HT-29 (cell line): ENCODE measurements at regions not wholly inside any gene's neighbourhood (a gene's known extent, or its start where the extent isn't known, plus 50 kb on each side); places are given as distances from the start of the nearest gene placed in this dataset.

Experiments
- DNase-seq: peaks from one replicate; pipeline ENCODE4 v3.0.0-alpha.2; 2015; ENCODE audit warnings: low spot score

DNA sequence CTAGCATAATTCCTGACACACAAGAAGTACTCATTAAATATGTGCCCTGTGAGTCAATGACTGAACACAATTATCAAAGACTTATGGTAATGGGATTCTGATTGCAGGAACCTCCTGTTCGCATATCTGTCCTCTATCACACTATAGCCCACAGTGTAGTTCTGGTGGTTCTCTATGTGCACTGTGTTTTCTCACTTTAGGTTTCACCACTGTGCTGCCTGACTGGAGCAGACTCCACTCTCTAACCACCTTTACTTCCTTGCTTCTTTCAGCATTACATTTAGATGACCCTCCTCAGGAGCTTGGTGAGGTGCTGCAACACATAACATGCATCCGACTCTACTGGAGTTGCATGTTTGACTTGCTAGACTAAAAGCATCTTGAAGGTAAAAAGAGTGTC, 777.1 kb downstream of the SQOR start:
- no peak for DNase-seq

DNA sequence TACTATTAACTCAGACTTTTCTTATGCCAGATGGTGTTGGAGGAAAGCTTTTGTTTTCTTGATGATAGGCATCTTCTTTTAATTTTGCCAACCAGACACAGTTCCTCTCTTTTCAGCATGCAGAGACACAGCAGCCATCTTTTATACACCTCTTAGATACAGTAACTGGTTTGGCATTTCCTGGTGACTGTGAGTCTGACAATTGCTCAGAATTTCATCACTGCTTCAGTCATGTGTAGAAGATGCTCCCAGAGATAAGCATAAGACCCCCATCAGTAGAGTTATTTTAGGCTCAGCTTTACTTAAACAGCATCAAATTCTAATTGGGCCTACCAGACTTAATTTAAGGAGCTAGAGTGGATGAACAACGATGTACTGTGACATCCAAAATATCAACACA, 779.0 kb downstream of the SQOR start:
- no peak for DNase-seq

DNA sequence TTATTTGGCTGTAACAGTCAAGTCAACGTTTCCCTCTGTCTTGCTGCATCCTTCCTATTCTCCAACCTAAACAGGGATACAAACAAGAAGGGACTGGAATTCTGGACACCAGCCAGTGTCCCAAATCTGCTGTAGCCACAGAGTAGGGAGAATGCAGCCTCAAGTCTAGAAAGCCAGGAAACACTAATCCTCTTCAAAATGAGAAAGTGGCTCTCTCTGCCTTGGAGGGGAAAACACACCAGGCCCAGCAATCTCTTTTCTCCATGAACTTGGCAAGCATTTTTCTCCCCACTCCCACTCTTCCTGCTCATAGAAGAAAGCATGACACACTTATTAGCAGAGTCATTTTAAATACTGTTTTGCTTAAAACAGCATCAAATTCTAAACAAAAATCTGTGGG, 781.7 kb downstream of the SQOR start:
- no peak for DNase-seq

DNA sequence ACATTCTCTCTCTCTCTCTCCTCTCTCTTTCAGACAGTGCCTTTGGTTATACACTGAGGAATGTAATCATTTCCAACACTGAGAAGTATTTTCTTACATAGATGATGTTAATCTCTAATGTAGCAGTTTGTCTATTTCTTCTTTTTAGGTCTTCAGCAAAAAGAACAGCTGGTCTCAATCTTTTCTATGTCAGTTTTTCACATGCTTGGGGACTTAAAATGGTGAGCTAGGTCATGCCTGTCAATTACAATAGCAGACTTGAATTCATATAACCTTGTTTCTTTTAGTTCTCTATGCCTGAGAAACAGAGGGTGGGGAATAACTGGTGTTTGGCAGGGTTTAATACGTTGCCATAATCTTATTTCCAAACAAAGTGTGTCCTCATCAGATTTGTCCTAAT, 786.2 kb downstream of the SQOR start:
- no peak for DNase-seq

DNA sequence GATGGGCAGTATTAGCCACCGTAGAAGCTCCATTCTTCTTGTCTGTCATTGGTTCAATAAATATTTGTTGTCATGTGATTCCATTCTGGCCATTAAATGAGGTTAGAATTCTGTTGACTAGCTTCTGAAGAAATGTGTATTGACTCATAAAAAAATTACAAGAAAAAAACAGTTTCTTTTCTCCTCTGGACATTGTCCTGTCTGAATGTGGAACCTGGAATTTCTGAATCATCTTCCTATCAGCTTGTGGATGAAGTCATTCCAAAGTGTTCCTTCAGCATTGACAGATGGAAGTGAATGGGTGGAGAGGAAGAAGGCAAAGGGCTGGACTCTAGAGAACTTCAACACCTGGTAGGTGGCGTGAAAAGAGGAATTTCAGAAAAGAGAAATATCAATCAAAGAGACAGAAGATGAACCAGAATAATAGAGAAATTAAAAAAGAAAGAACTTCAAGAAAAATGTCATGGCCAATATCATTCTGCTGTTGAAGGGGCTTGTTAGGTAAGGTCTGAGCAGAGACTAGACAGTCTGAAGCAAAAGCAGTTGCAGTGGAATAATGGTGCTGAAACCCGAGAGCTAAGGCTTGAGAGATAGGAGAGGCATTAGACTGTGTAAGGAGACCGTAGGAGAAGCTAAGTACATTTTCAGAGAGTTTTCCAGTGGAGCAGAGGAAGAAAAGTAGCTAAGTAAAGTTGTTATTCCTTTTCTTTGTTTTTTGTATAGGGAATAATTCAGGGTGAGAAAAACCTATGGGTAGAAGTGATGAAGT, 806.6 kb downstream of the SQOR start:
- DNase-seq, result no peak

DNA sequence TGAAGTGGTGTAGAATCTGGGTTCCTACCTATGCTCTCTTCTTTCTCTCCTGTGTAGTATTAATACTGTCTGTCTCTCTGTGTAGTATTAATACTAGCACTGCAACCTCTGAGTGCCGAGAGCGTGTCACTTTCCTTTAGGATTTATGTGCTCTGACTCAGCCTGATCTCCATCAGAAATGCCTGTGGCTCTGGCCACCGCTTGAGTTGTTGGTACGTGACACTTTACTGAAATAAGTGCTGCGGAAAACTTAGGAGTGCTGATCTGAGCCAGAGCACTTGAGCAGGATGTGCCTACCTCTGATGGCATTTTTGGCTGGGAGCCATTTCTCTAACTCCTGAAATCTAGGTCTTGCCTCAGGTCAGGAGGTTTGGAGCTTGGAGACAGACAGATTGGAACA, 807.4 kb downstream of the SQOR start:
- no peak for DNase-seq

DNA sequence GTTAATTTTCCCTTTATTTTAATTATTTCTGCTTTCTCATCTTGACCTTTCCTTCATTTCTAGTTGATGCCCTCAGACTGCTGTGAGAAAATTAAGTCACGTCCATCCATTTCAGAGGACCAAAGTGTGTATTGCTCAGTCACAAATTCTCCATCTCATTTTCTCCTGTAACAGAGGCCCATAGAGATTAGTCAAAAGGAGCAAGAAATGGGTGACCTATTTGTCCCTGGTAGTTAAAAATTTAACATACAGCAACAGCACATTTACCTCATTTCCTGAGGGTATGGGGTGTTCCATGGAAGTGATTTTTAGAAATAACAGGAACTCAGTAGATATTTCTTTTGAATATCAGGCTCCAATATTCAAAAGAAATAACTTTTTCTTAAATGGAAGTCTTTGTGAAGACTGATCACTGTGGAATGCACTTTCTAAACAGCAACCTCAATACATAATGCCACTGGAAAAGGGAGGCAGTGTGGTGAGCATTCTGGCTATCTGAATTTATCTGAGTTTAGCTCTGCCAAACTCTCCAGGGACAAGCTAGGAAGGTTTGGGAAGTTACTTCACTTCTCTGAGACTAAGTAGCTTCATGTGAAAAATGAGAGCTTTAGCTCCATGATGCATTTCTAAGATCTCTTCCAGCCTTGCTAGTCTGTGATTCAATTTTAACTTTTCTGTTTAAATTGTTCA, 808.2 kb downstream of the SQOR start:
- no peak for DNase-seq

DNA sequence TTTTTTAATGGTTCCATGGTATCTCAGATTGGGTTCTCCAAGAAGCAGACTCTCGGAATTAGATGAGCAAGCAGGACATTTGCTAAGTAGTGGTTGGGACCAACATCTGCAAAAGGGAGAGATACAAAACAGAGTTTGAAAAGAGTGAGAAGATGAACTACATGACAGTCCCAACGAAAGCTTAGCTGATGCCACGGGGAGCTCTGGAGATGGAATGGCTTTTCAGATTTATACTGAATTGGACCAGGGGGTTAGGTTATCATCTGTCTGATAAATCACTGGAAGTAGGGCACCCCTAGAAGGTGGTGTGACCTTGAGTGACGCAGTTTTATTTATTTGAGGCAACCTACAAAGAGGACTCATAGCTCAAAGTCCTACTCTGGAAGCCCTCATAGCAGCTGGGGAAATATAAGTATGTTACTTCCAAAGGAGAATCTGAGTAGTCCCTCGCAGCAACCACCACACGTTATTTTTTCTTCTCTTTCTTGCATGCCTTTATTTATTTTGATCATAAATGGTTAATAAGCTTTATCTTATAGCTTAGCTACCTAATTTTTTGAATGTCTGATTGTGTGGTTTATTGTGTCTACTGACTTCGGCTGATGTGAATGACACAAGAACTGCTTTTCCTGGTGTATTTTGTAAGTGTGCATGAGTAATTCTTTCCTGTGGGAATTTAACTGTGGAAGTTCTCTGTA, 815.4 kb downstream of the SQOR start:
- DNase-seq, result no peak

DNA sequence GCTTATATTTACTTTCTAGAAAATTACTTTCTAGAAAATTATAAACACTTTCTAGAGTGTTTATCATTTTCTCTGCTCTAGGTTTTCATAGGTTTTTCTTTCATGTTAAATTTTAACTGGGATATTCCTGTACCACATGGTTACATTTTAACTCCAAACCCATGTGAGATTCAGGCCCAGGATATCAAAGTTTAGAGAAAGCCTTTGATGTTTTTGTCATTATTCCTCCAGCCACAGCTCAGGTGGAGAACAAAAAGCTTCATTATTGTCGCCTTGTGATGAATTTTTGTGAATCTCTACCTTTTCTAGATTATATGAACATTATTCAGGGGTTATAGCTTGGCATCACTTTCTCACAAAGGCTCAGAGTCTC, 816.0 kb downstream of the SQOR start:
- DNase-seq, result no peak

DNA sequence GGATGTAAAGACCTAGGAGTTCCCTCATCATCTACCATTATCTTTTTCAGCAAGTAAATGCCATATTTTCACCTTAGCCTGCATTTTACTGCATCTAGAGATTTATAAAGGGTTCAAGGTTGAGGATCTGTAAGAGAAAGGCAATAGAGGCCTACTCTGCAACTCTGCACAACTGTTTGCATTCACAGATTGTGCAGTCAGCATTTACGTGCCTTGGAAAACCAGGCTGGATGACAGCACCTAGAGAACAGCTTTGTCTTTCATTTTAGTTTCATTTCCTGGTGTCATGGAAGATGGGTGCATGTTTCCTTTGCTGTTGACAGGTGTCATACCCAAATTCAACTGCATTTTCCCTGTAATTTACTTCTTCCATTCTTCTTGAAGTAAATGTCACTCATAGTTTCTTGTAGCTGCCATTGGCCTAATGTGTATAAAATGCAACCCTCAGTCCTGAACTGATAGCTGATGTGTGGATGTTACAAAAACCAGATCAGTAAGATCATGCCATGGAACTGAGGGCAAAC, 817.5 kb downstream of the SQOR start:
- no peak for DNase-seq

DNA sequence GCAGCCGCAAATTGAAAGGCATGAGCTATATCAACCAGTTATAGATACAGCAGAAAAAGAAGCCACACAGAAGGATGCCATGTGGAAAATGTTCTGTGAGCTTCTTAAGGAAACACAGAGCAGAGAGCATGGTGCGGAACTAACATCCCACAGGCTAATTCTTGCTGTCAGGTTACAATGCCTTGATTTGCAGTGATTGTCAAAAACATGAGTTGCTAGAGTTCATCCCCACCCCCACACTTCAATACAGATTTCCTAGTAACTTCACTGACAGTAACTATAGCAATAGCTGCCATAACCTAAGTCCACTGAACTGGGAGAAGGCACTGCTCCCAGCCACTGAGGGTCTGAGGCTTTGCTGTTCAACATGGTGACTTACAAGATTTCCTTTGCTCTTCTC, 821.6 kb downstream of the SQOR start:
- DNase-seq, result no peak

DNA sequence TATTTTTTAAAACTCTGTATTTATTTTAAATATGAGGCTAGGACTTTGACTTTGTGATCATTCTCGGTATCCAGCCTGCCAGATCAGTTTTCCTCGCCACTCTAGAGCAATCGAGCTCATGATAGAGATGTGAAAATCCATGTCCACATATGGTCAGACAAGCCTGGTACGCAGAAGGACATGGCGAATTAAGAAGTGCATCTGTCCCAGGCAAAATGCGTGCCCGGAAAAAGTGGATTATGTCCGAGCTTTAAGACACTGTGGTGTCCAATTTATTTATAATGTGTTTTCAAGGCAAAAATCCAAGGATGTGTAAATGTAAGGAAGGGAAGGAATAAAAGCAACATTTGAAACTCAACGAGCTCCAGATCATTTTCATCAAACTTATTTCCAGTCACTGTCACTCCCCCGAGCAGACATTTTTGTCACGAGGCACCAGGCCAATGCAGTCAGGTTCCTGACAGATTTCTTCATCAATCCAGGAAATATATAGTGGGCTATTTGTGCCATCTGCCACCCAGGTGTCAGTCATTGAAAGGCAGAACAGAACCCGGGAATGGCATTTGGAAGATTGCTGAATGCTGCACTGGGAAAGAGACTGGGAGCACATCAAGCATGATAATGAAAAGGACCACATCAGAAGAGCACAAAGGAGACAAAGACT, 825.7 kb downstream of the SQOR start:
- no peak for DNase-seq

DNA sequence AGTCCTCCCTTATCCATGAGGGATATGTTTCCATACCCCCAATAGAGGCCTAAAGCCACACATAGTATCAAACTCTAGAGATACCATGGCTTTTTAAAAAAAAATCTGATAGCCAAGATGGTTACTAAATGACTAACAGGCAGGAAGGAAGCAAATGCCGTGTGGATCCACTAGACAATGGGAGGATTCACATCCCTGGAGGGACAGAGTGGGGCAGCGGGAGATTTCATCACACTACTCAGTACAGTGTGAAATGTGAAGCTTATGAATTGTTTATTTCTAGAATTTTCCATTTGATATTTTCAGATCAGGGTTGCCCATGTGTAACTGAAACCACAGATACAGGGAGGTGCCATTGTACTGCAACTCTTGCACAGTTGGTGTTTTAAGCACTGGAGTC, 826.6 kb downstream of the SQOR start:
- no peak for DNase-seq

DNA sequence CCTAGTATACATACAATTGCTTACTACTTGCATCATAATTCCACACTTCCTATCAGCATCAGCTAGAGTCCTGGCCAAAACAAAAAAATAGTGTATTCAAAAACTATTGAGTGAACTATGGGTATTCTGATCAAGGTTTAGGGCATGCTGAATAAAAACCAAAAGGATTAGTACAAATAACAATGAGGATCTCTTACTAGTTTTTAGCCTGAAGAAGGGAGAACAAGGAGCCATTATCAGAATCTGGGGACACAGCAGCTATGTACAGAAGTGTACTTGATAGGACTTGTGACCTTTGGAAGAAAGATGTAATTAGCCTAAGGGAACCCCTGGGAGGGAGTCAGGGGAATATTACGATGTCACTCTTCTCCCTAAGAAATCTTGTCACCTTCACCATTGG, 832.2 kb downstream of the SQOR start:
- DNase-seq, result no peak

DNA sequence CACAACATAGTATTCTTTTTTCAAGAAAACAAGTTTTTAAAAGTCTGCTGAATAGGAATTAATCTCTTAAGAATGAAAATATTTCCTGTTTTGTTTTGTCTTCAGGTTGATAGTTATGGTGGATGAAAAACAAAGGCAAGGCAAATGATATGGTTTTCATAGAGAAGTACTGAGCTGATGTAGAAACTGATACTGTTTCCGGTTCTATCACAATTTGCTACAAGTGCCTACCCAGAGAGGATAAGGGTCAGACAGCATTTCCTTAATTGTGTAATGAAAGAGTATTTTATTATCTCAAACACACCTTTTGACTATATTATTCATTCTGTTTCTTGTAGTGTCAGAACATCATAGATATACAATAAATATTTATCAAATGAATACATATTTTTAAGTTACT, 836.3 kb downstream of the SQOR start:
- DNase-seq, result no peak

DNA sequence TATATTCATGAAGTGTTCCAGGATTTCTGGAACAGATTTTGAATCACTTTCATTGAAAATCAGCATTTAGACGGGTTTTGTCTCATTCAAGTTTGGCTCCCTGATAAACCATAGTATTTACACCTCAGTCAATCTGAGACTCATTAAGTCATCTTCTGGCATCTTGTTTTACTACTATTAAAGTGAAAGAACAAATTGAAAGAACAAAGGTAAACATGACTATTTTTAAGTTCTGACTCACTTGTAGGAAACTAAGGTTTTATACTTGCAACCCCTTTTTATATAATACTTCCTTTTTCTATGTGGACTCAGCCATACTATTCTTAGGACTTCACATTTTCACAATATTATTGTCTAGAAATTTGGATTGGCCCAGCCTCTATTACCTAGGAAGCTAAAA, 854.4 kb downstream of the SQOR start:
- no peak for DNase-seq

DNA sequence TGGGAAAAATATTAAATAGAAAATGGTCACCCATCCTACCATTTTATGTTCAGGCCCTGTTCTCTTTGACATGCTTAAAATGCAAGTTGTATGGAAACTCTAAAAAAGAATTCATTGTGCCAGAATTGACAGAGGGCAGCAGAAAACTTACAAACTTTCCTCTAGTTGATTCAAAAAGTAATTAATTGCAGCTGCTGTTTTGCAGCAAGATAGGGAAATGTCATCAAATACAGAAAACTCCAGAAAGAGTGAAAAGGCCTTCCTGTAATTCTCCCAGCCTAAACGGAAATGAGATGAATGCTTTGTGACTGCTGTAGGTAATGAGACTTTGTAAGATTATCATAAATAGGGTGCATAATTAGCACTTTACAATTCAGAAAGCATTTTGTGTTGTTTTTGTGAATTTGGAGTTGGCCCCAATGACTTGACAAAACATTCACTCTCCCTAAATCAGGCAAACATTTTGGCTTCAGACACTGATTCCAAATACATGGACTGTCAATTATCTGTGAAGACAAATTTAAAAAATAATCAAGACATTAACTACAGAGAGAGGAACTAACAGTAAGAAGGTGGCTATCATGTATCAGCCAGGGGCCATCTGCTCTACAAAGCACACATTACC, 861.8 kb downstream of the SQOR start:
- no peak for DNase-seq

DNA sequence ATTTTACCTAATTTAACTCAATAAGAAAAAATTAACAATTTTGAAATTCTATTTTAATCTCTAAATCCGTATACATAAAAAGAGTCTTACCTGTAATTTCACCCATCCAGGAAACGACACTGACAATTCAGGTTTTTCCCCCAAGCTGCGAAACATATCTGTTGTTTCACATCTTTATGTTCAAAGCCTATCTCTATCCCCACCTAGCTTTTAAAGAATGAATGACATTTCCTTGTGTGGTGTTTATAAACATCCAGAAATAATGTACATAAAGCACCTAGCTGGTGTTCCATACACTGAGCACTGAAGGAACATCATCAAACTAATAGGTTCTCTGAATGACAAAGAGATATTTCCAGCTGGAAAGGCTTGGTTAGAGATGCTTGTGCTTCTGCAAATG, 867.8 kb downstream of the SQOR start:
- peak; percentile 22 for DNase-seq

DNA sequence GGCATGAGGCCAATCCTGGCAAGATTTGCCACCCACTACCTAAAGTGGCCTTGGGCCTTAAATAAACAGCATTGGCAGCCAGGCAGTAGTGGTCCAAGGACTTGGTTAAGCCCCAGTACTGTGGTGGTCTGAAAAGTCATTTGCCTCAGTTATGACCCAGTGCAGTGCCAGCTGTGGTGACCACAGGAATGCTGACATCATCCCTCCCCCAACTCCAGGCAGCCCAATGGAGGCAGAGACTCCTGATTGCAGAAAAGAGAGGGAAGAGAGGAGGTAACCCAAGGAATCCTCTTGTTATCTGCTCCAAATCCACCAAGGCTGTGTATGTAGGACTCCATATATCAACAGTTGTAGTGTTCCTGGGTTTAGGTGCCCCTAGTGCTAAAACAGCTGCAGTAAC, 883.6 kb downstream of the SQOR start:
- DNase-seq, result no peak

DNA sequence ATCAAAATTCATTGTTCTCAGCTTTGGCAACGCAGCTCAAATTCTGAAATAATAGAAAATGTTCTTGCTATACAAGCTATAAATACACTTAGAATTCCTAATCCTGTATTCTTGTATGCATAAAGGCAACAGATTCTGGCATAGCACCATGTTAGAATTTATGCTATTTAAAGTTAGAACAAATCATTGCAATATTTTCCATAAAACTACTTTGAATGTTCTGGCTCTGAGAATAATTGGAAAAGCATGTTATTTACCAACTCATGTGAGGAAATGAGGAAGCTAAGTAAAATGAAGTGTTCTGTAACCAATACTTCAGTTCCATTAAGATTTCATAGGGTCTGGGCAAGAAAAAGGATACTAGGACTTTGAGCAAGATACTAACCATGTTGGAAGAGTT, 888.9 kb downstream of the SQOR start:
- no peak for DNase-seq

DNA sequence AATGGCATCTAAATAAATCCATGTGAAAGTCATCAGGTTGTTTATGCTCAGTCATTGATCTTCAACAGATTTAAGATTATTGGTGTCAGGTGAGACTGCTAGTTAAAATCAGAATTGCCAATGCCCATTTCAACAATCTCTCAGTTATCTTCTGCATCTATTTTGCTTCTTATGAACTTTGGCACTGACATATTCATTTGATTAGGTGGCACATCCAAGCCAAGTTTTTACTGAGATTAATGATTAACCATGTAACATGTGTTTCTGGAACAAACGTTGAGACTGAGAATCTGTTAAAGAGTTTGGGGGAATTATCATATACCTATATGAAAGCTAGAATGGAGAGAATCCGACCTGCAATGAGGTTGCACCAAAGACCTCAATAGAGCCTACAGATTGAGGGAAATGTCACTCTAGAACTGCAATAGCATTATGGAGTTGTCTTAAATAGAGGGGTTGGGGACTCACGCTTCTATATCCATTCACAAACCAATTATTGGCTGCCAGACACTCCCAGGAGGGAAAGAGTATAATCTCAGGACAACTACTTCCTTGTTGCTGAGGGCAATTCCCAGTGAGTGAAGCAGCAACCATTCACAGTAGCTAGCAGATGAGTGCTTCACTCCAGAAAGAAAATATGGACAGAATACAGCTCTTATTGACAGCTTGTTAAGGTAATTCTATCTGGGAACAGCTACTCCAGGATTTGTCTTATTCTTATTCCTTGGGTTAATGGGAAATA, 891.3 kb downstream of the SQOR start:
- DNase-seq, result peak; percentile 21
